GM23338 (cell line): ENCODE measurements at regions not wholly inside any gene's neighbourhood (a gene's known extent, or its start where the extent isn't known, plus 50 kb on each side); places are given as distances from the start of the nearest gene placed in this dataset.

ENCODE experiments used
- ATAC-seq: fragments of 200-7000 bp; cut with Tn5 transposase; 3 replicates; pipeline ENCODE4 v1.9.1; 2020
- DNase-seq: peaks from one replicate; pipeline ENCODE4 v3.0.0-alpha.2; 2015; ENCODE audit warnings: low spot score
- H2AFZ ChIP-seq: fragments of 200-600 bp; sonication (generic); 2 replicates; pipeline ENCODE4 v1.8.0; 2016; ENCODE audit warnings: antibody characterized with exemption, mild to moderate bottlenecking, moderate library complexity
- H3F3A ChIP-seq: fragments of 200-600 bp; sonication (generic); replicated peaks from 2 replicates; pipeline ENCODE4 v1.8.0; 2017; ENCODE audit warnings: antibody characterized with exemption, mixed run types, low read depth
- H3K27ac ChIP-seq: fragments of 200-600 bp; sonication (generic); 2 replicates; pipeline ENCODE4 v1.6.1; 2016; ENCODE audit warnings: low read depth
- H3K27me3 ChIP-seq: fragments of 200-600 bp; sonication (generic); 2 replicates; pipeline ENCODE4 v1.8.0; 2016; ENCODE audit warnings: mild to moderate bottlenecking, mixed run types, moderate library complexity; ENCODE audit not compliant: insufficient read depth
- H3K36me3 ChIP-seq: fragments of 200-600 bp; sonication (generic); 2 replicates; pipeline ENCODE4 v1.8.0; 2016; ENCODE audit warnings: mild to moderate bottlenecking; ENCODE audit not compliant: insufficient read depth
- H3K4me1 ChIP-seq: fragments of 200-600 bp; sonication (generic); 2 replicates; pipeline ENCODE4 v1.8.0; 2016; ENCODE audit warnings: mild to moderate bottlenecking, moderate library complexity; ENCODE audit not compliant: insufficient read depth
- H3K4me2 ChIP-seq: fragments of 200-600 bp; sonication (generic); 2 replicates; pipeline ENCODE4 v1.7.1; 2017; ENCODE audit warnings: mixed run types
- H3K4me3 ChIP-seq: fragments of 200-600 bp; sonication (generic); 2 replicates; pipeline ENCODE4 v1.6.1; 2016; ENCODE audit warnings: mixed run types
- H3K79me2 ChIP-seq: fragments of 200-600 bp; sonication (generic); replicated peaks from 2 replicates; pipeline ENCODE4 v1.8.0; 2017; ENCODE audit warnings: mild to moderate bottlenecking; ENCODE audit not compliant: insufficient read depth
- H3K9me2 ChIP-seq: fragments of 200-600 bp; sonication (generic); 2 replicates; pipeline ENCODE4 v1.8.0; 2017; ENCODE audit not compliant: insufficient read depth
- H4K20me1 ChIP-seq: fragments of 200-600 bp; sonication (generic); replicated peaks from 2 replicates; pipeline ENCODE4 v1.8.0; 2017; ENCODE audit warnings: mild to moderate bottlenecking; ENCODE audit not compliant: insufficient read depth
- H3K27ac Mint-ChIP-seq: 2 replicates; pipeline ENCODE4 v1.8.0; 2020; ENCODE audit warnings: inconsistent platforms, mild to moderate bottlenecking, moderate library complexity, mixed read lengths
- H3K27me3 Mint-ChIP-seq: 3 replicates; pipeline ENCODE4 v1.8.0; 2022; ENCODE audit warnings: low read depth, mild to moderate bottlenecking, moderate library complexity, mixed read lengths, inconsistent platforms; ENCODE audit not compliant: insufficient read depth, poor library complexity
- H3K36me3 Mint-ChIP-seq: 3 replicates; pipeline ENCODE4 v1.8.0; 2021; ENCODE audit warnings: low read depth, mild to moderate bottlenecking, inconsistent platforms, moderate library complexity, mixed read lengths
- H3K4me1 Mint-ChIP-seq: 3 replicates; pipeline ENCODE4 v1.8.0; 2020; ENCODE audit warnings: mild to moderate bottlenecking, inconsistent platforms, mixed read lengths
- H3K4me3 Mint-ChIP-seq: 3 replicates; pipeline ENCODE4 v1.8.0; 2021; ENCODE audit warnings: moderate library complexity, mild to moderate bottlenecking, inconsistent platforms, mixed read lengths
- H3K9me3 Mint-ChIP-seq: 3 replicates; pipeline ENCODE4 v1.8.0; 2020; ENCODE audit warnings: moderate library complexity, mild to moderate bottlenecking, inconsistent platforms, mixed read lengths
- CTCF ChIP-seq, 2 experiments: fragments of 200-600 bp in 1 of 2; sonication (generic) in 1 of 2; conservative IDR thresholded peaks; 2 replicates each; pipeline versions ENCODE4 v1.5.1 to v1.6.1; 2016 to 2017; ENCODE audit warnings: antibody characterized with exemption in 2 of 2, low read depth in 2 of 2, mild to moderate bottlenecking in 2 of 2, moderate library complexity in 1 of 2
- ETS1 ChIP-seq: IDR thresholded peaks from 2 replicates; pipeline ENCODE4 v1.6.1; 2016; ENCODE audit warnings: antibody characterized with exemption
- EZH2 ChIP-seq: fragments of 200-600 bp; sonication (generic); IDR thresholded peaks from one replicate; pipeline ENCODE4 v1.8.0; 2017; ENCODE audit warnings: antibody characterized with exemption, mild to moderate bottlenecking, low read depth; ENCODE audit not compliant: unreplicated experiment
- NANOG ChIP-seq: IDR thresholded peaks from 2 replicates; pipeline ENCODE4 v1.6.1; 2016; ENCODE audit warnings: antibody characterized with exemption, borderline replicate concordance
- REST ChIP-seq: IDR thresholded peaks from one replicate; pipeline ENCODE4 v1.6.1; 2018; ENCODE audit warnings: antibody characterized with exemption; ENCODE audit not compliant: unreplicated experiment
- STAT1 ChIP-seq: IDR thresholded peaks from one replicate; pipeline ENCODE4 v1.6.1; 2016; ENCODE audit warnings: antibody characterized with exemption; ENCODE audit not compliant: unreplicated experiment
- ZNF331 ChIP-seq: fragments of 250-450 bp; sonication (Bioruptor Pico); IDR thresholded peaks from 2 replicates; pipeline ENCODE4 v1.5.0; 2020; ENCODE audit warnings: low read depth, mild to moderate bottlenecking, moderate library complexity

GRCh38 chr7:110139056-110139455, 951.9 kb upstream of the LRRN3 start:
- Mint-ChIP-seq H3K36me3 (no peaks in the 10 kb centered on the region), H3K4me1 (no peaks in the 10 kb centered on the region), H3K9me3 (no peaks in the 10 kb centered on the region), H3K4me3 (no peak overlapping the region), H3K27ac (no peak overlapping the region), H3K27me3 (peaks cover 2% of the 10 kb centered on the region)
- Histone ChIP-seq H4K20me1 (no peaks in the 10 kb centered on the region), H3K4me3 (no peak overlapping the region), H3K9me2 (0 out of 2 replicates have a peak, but pooled peaks cover 3% of the 10 kb centered on the region), H3K79me2 (no peaks in the 10 kb centered on the region), H3K27ac (no peak overlapping the region), H3K4me2 (no peak overlapping the region), H2AFZ (no peak overlapping the region), H3K27me3 (no peaks in the 10 kb centered on the region), H3K4me1 (no peaks in the 10 kb centered on the region), H3F3A (no peaks in the 10 kb centered on the region), H3K36me3 (no peaks in the 10 kb centered on the region)
- no peak for ATAC-seq
- TF ChIP-seq NANOG = no peak
- no peak for TF ChIP-seq CTCF (conservative IDR thresholded peaks at IDR 0.05; ENCODE audit: low read depth in 2 of 2)
- DNase-seq = no peak

- Histone ChIP-seq H3K4me3 (no peak overlapping the region), H3K9me2 (0 out of 2 replicates have a peak, but pooled peaks cover 3% of the 10 kb centered on the region), H3K4me2 (no peak overlapping the region), H3K4me1 (no peaks in the 10 kb centered on the region), H3K79me2 (no peaks in the 10 kb centered on the region), H2AFZ (no peak overlapping the region), H4K20me1 (no peaks in the 10 kb centered on the region), H3F3A (no peaks in the 10 kb centered on the region), H3K27me3 (no peaks in the 10 kb centered on the region), H3K36me3 (no peaks in the 10 kb centered on the region), H3K27ac (no peak overlapping the region)
- H3K4me1 Mint-ChIP-seq = no peaks in the 10 kb centered on the region
- DNase-seq = no peak
- H3K4me3 Mint-ChIP-seq = no peak overlapping the region
- no peak for ATAC-seq
- H3K9me3 Mint-ChIP-seq = peaks cover 3% of the 10 kb centered on the region
- H3K27me3 Mint-ChIP-seq = peaks cover 2% of the 10 kb centered on the region
- no peak overlapping the region for H3K27ac Mint-ChIP-seq
- peaks cover 3% of the 10 kb centered on the region; the same call in 1 of the 3 replicates for H3K36me3 Mint-ChIP-seq
- TF ChIP-seq STAT1 (no peak), NANOG (no peak)
Measured at GRCh38 chr7:110142939-110143526, 947.9 kb upstream of the LRRN3 start.

- Histone ChIP-seq H3K4me1 (no peaks in the 10 kb centered on the region), H3K4me2 (no peak overlapping the region), H3K79me2 (no peaks in the 10 kb centered on the region), H3F3A (no peaks in the 10 kb centered on the region), H4K20me1 (no peaks in the 10 kb centered on the region), H2AFZ (no peak overlapping the region), H3K9me2 (no peaks in the 10 kb centered on the region), H3K27ac (no peak overlapping the region), H3K27me3 (no peaks in the 10 kb centered on the region), H3K4me3 (no peak overlapping the region), H3K36me3 (no peaks in the 10 kb centered on the region; the same call in 1 of the 2 replicates)
- Mint-ChIP-seq H3K36me3 (peaks cover 17% of the 10 kb centered on the region; the same call in 2 of the 3 replicates), H3K4me1 (no peaks in the 10 kb centered on the region), H3K9me3 (peaks cover 17% of the 10 kb centered on the region), H3K27ac (no peak overlapping the region), H3K4me3 (no peak overlapping the region), H3K27me3 (peaks cover 2% of the 10 kb centered on the region)
- TF ChIP-seq ETS1 (no peak), ZNF331 (CRISPR knock-in tag) (no peak), REST (no peak), NANOG (no peak), EZH2 (no peak)
- ATAC-seq (no peak), DNase-seq (no peak)
Measured at GRCh38 chr7:110144599-110144998, 946.3 kb upstream of the LRRN3 start.
